ENCODE measurements at regions not wholly inside any gene's neighbourhood (a gene's known extent, or its start where the extent isn't known, plus 50 kb on each side); places are given as distances from the start of the nearest gene placed in this dataset.

Small RNA genes in the stretch of these regions (small RNA-seq; reads per million reads assigned to genes)
- gene AC019129.1: 0 reads per million in 2 experiments
